Upper lobe of left lung (tissue), 4 donors: ENCODE measurements at regions not wholly inside any gene's neighbourhood (a gene's known extent, or its start where the extent isn't known, plus 50 kb on each side); places are given as distances from the start of the nearest gene placed in this dataset.

Experiments
- EP300 ChIP-seq, 4 donors: sonication (generic); formaldehyde crosslinking; IDR thresholded peaks; one replicate each; pipeline ENCODE4 v1.5.1; 2017; ENCODE audit warnings: antibody characterized with exemption in 4 of 4, control low read depth in 2 of 4
- TF ChIP-seq, protein P1 (sequence below), 6 experiments: fragments of 450-650 bp in 4 of 6; fragments of 200-600 bp in 2 of 6; sonication (generic) in 2 of 6; IDR thresholded peaks; one replicate each; pipeline ENCODE4 v1.5.1; 2016 to 2019; ENCODE audit warnings: antibody characterized with exemption in 6 of 6

DNA sequence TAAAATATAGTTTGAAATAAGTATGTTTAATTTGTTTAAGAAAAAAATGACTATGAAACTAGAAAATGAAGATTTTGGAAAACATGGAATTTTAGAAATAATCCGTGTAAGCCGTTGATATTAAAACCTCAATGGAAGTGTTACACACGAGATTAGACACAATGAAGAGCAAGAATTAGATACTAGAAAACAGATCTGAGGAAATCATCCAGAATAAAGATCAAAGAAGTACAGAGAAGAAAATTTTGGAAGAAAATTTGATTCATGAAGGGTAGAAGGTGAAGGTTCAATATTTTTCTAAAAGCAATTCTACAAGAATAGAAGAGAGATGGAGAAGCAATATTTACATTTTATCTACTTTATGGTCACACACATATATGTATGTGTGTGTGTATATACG lies 52.5 kb upstream of the SATB1 start:
- TF ChIP-seq, protein P1, sequence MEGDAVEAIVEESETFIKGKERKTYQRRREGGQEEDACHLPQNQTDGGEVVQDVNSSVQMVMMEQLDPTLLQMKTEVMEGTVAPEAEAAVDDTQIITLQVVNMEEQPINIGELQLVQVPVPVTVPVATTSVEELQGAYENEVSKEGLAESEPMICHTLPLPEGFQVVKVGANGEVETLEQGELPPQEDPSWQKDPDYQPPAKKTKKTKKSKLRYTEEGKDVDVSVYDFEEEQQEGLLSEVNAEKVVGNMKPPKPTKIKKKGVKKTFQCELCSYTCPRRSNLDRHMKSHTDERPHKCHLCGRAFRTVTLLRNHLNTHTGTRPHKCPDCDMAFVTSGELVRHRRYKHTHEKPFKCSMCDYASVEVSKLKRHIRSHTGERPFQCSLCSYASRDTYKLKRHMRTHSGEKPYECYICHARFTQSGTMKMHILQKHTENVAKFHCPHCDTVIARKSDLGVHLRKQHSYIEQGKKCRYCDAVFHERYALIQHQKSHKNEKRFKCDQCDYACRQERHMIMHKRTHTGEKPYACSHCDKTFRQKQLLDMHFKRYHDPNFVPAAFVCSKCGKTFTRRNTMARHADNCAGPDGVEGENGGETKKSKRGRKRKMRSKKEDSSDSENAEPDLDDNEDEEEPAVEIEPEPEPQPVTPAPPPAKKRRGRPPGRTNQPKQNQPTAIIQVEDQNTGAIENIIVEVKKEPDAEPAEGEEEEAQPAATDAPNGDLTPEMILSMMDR (IDR thresholded peaks at IDR 0.05): no peak
- no peak for TF ChIP-seq EP300 (IDR thresholded peaks at IDR 0.05)
